HUES6 (cell line): ENCODE measurements at regions not wholly inside any gene's neighbourhood (a gene's known extent, or its start where the extent isn't known, plus 50 kb on each side); places are given as distances from the start of the nearest gene placed in this dataset.

Experiments
- H3K27ac ChIP-seq: 2 replicates; pipeline ENCODE4 v1.7.0; 2013; ENCODE audit warnings: low read depth, mild to moderate bottlenecking, low read length, inconsistent platforms
- H3K27me3 ChIP-seq: 2 replicates; pipeline ENCODE4 v1.6.1; 2013; ENCODE audit warnings: low read length; ENCODE audit not compliant: control insufficient read depth, insufficient read depth
- H3K36me3 ChIP-seq: 2 replicates; pipeline ENCODE4 v1.6.1; 2013; ENCODE audit warnings: low read length; ENCODE audit not compliant: control insufficient read depth, insufficient read depth
- H3K4me1 ChIP-seq: 2 replicates; pipeline ENCODE4 v1.6.1; 2013; ENCODE audit warnings: low read length; ENCODE audit not compliant: control insufficient read depth, insufficient read depth
- H3K4me3 ChIP-seq: 2 replicates; pipeline ENCODE4 v1.5.1; 2013; ENCODE audit warnings: low read depth, low read length
- H3K9ac ChIP-seq: one replicate; pipeline ENCODE4 v1.6.1; 2013; ENCODE audit warnings: mild to moderate bottlenecking, low read length
- H3K9me3 ChIP-seq: 2 replicates; pipeline ENCODE4 v1.6.1; 2013; ENCODE audit warnings: low read depth, low read length; ENCODE audit not compliant: control insufficient read depth, insufficient read depth

GRCh38 chr1:29966526-29967045 lies 730.3 kb downstream of the PTPRU start:
- Histone ChIP-seq H3K27ac (no peak overlapping the region), H3K9ac (no peak overlapping the region), H3K27me3 (no peaks in the 10 kb centered on the region; the same call in 1 of the 2 replicates), H3K4me3 (no peak overlapping the region), H3K4me1 (peaks cover 20% of the 10 kb centered on the region; the same call in 1 of the 2 replicates), H3K36me3 (no peaks in the 10 kb centered on the region), H3K9me3 (peaks cover 6% of the 10 kb centered on the region)

GRCh38 chr1:29964718-29965533 lies 728.6 kb downstream of the PTPRU start:
- Histone ChIP-seq H3K27me3 (no peaks in the 10 kb centered on the region), H3K4me1 (peaks cover 29% of the 10 kb centered on the region; the same call in 1 of the 2 replicates), H3K9me3 (peaks cover 6% of the 10 kb centered on the region), H3K36me3 (no peaks in the 10 kb centered on the region), H3K27ac (no peak overlapping the region), H3K4me3 (no peak overlapping the region), H3K9ac (no peak overlapping the region)

DNA sequence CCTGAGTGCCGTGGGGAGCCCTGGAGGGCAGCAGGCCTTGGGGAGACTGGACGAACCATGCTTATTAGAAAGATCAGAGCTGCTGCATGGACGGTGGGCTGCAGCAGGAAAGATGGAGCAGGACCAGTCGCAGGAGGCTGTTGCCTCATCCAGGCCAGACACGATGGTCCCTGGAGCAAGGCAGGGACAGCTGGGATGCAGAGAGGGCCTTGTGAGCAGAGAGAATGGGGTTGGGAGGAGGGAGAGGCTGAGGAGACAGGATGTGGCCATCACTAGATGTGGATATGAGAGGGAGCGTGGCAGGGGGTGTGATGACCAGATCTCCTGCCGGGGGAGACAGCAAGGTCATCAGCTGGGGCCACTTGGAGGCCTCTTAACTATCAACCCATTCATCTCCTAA lies 727.6 kb downstream of the PTPRU start:
- no peak overlapping the region for H3K27ac ChIP-seq
- H3K4me1 ChIP-seq, result peaks cover 29% of the 10 kb centered on the region; the same call in 1 of the 2 replicates
- H3K4me3 ChIP-seq, result no peak overlapping the region
- no peaks in the 10 kb centered on the region for H3K27me3 ChIP-seq
- no peaks in the 10 kb centered on the region for H3K36me3 ChIP-seq
- H3K9ac ChIP-seq, result no peak overlapping the region
- peaks cover under 1% of the 10 kb centered on the region for H3K9me3 ChIP-seq

GRCh38 chr1:29962831-29963247 lies 726.5 kb downstream of the PTPRU start:
- no peaks in the 10 kb centered on the region for H3K27me3 ChIP-seq
- H3K4me1 ChIP-seq, result peaks cover 29% of the 10 kb centered on the region; the same call in 1 of the 2 replicates
- H3K9ac ChIP-seq, result no peak overlapping the region
- H3K36me3 ChIP-seq, result no peaks in the 10 kb centered on the region
- no peaks in the 10 kb centered on the region for H3K9me3 ChIP-seq
- H3K27ac ChIP-seq, result no peak overlapping the region
- no peak overlapping the region; the same call in 1 of the 2 replicates for H3K4me3 ChIP-seq

DNA sequence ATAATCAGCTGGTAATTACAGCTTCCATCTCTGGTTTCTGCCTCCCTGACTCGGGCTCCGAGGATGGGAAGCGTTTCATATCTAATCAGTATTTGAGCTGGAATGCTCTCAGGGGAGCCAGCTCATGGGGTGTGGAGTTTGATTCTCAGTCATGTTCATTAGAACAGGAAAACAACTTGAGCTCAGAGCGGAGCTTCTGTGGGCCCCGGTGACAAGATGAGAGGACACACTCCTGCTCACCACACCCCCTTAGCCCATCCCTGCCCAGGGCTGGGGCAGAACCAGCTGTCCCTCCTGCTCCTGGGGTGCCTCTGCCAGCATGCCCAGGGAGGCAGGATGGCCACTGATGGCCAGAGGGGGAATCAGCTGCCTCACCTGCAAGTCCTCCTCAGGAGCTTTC lies 726.0 kb downstream of the PTPRU start:
- peak overlapping the region; percentile 51 for H3K9ac ChIP-seq

DNA sequence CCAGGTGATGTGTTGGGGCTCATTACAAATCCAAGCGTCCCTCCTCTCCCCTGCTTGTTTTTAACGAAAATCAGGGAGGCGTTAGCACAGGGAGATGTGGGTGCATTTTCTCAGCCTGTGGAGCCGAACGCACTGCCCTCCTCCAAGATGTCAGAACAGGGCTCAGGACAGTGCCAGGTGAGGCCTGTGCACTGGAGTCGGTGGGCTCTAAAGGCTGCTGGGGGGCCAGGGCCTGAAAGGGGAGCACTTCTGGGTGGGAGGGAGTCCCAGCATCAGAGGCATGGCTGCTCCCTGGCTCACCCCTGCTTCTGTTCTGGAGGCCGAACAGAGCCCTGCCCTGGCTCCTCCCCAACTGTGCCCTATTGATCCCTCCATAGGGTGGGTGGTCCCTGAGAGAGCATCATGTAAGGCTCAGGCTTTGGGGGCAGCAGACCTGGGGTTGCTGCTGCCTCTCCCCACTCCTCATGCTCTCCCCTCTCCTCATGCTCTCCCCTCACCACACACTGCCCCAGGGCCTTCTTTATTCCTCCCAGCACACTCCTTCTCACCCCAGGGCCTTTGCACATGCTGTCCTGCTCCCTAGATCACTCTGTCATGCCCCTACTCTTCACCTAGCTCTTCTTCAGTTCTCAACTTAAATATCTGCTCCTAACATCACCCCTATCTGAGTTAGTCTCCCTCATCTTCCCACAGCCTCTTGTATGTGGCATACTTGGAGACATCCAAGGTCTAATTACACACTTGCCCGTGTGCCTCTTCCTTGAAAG lies 725.2 kb downstream of the PTPRU start:
- no peaks in the 10 kb centered on the region for H3K9me3 ChIP-seq
- H3K27ac ChIP-seq, result no peak overlapping the region
- no peak overlapping the region for H3K9ac ChIP-seq
- H3K27me3 ChIP-seq, result no peaks in the 10 kb centered on the region
- H3K36me3 ChIP-seq, result no peaks in the 10 kb centered on the region
- H3K4me1 ChIP-seq, result peaks cover 29% of the 10 kb centered on the region; the same call in 1 of the 2 replicates
- no peak overlapping the region for H3K4me3 ChIP-seq

More for the DNA sequence above, 726.0 kb downstream of the PTPRU start:
- no peaks in the 10 kb centered on the region for H3K27me3 ChIP-seq
- H3K27ac ChIP-seq, result no peak overlapping the region
- no peak overlapping the region; the same call in 1 of the 2 replicates for H3K4me3 ChIP-seq
- no peaks in the 10 kb centered on the region for H3K36me3 ChIP-seq
- no peaks in the 10 kb centered on the region for H3K9me3 ChIP-seq
- peaks cover 29% of the 10 kb centered on the region; the same call in 1 of the 2 replicates for H3K4me1 ChIP-seq

GRCh38 chr1:29960876-29961275 lies 724.6 kb downstream of the PTPRU start:
- H3K9me3 ChIP-seq, result no peaks in the 10 kb centered on the region
- no peak overlapping the region for H3K4me3 ChIP-seq
- H3K9ac ChIP-seq, result no peak overlapping the region
- no peaks in the 10 kb centered on the region for H3K27me3 ChIP-seq
- no peak overlapping the region for H3K27ac ChIP-seq
- H3K36me3 ChIP-seq, result no peaks in the 10 kb centered on the region
- peaks cover 29% of the 10 kb centered on the region; the same call in 1 of the 2 replicates for H3K4me1 ChIP-seq

GRCh38 chr1:29960156-29960755 lies 723.9 kb downstream of the PTPRU start:
- H3K27me3 ChIP-seq, result 0 out of 2 replicates have a peak, but pooled peaks cover under 1% of the 10 kb centered on the region
- H3K4me3 ChIP-seq, result no peak overlapping the region
- H3K4me1 ChIP-seq, result peaks cover 23% of the 10 kb centered on the region; the same call in 1 of the 2 replicates
- H3K27ac ChIP-seq, result no peak overlapping the region
- no peak overlapping the region for H3K9ac ChIP-seq
- no peaks in the 10 kb centered on the region for H3K9me3 ChIP-seq
- H3K36me3 ChIP-seq, result no peaks in the 10 kb centered on the region

- no peak overlapping the region for H3K27ac ChIP-seq
- H3K27me3 ChIP-seq, result 0 out of 2 replicates have a peak, but pooled peaks cover 2% of the 10 kb centered on the region
- H3K4me1 ChIP-seq, result peaks cover 24% of the 10 kb centered on the region; the same call in 1 of the 2 replicates
- H3K9ac ChIP-seq, result no peak overlapping the region
- H3K9me3 ChIP-seq, result no peaks in the 10 kb centered on the region
- no peaks in the 10 kb centered on the region for H3K36me3 ChIP-seq
- H3K4me3 ChIP-seq, result no peak overlapping the region
Measured at GRCh38 chr1:29959356-29959755, 723.0 kb downstream of the PTPRU start.

GRCh38 chr1:29958271-29958670 lies 721.9 kb downstream of the PTPRU start:
- H3K27me3 ChIP-seq, result 0 out of 2 replicates have a peak, but pooled peaks cover 2% of the 10 kb centered on the region
- H3K4me3 ChIP-seq, result no peak overlapping the region
- peaks cover 25% of the 10 kb centered on the region; the same call in 1 of the 2 replicates for H3K4me1 ChIP-seq
- no peaks in the 10 kb centered on the region for H3K9me3 ChIP-seq
- no peak overlapping the region for H3K9ac ChIP-seq
- no peak overlapping the region for H3K27ac ChIP-seq
- no peaks in the 10 kb centered on the region for H3K36me3 ChIP-seq
